GM18520 (cell line): ENCODE measurements at regions not wholly inside any gene's neighbourhood (a gene's known extent, or its start where the extent isn't known, plus 50 kb on each side); places are given as distances from the start of the nearest gene placed in this dataset.

Experiments used
- ATAC-seq: cut with Tn5 transposase; IDR thresholded peaks from one replicate; pipeline ENCODE4 v1.9.1; 2021; ENCODE audit not compliant: unreplicated experiment

- ATAC-seq = no peak
Measured at GRCh38 chr4:66091786-66092185, 421.5 kb upstream of the EPHA5 start.

- no peak for ATAC-seq
Measured at GRCh38 chr4:66073961-66074360, 403.7 kb upstream of the EPHA5 start.

GRCh38 chr4:66071911-66072310 lies 401.6 kb upstream of the EPHA5 start:
- no peak for ATAC-seq

- ATAC-seq = no peak
Measured at GRCh38 chr4:66062921-66063320, 392.6 kb upstream of the EPHA5 start.

- ATAC-seq = no peak
Measured at GRCh38 chr4:66062044-66062443, 391.8 kb upstream of the EPHA5 start.

- ATAC-seq = no peak
Measured at GRCh38 chr4:66059556-66059955, 389.3 kb upstream of the EPHA5 start.

- ATAC-seq = no peak
Measured at GRCh38 chr4:66059136-66059535, 388.8 kb upstream of the EPHA5 start.

GRCh38 chr4:66055999-66056398 lies 385.7 kb upstream of the EPHA5 start:
- no peak for ATAC-seq

GRCh38 chr4:66052426-66052825 lies 382.1 kb upstream of the EPHA5 start:
- no peak for ATAC-seq

GRCh38 chr4:66048861-66049260 lies 378.6 kb upstream of the EPHA5 start:
- ATAC-seq = no peak

- ATAC-seq = no peak
Measured at GRCh38 chr4:66045913-66046312, 375.6 kb upstream of the EPHA5 start.

- ATAC-seq = no peak
Measured at GRCh38 chr4:66035701-66036100, 365.4 kb upstream of the EPHA5 start.

GRCh38 chr4:66034671-66035070 lies 364.4 kb upstream of the EPHA5 start:
- no peak for ATAC-seq

GRCh38 chr4:66034262-66034661 lies 364.0 kb upstream of the EPHA5 start:
- no peak for ATAC-seq

GRCh38 chr4:66032571-66032970 lies 362.3 kb upstream of the EPHA5 start:
- no peak for ATAC-seq

GRCh38 chr4:66028668-66029067 lies 358.4 kb upstream of the EPHA5 start:
- ATAC-seq = no peak

- ATAC-seq = no peak
Measured at GRCh38 chr4:66023061-66023460, 352.8 kb upstream of the EPHA5 start.

- ATAC-seq = no peak
Measured at GRCh38 chr4:66017671-66018070, 347.4 kb upstream of the EPHA5 start.

GRCh38 chr4:66016240-66016639 lies 346.0 kb upstream of the EPHA5 start:
- ATAC-seq = no peak

- ATAC-seq = no peak
Measured at GRCh38 chr4:66014146-66014765, 344.0 kb upstream of the EPHA5 start.

GRCh38 chr4:66000510-66001117 lies 330.3 kb upstream of the EPHA5 start:
- ATAC-seq = no peak

- ATAC-seq = no peak
Measured at GRCh38 chr4:65999518-65999871, 329.2 kb upstream of the EPHA5 start.
